K562 (cell line): ENCODE measurements at regions not wholly inside any gene's neighbourhood (a gene's known extent, or its start where the extent isn't known, plus 50 kb on each side); places are given as distances from the start of the nearest gene placed in this dataset.
"Not testable (repeated sequence)": the region's sequence is repeated elsewhere in the genome, so short reads cannot be mapped to it uniquely, and the experiment has no call there.

Experiments used
- ATAC-seq: fragments of 200-7000 bp; cut with Tn5 transposase; 3 replicates; pipeline ENCODE4 v1.9.1; 2020; ENCODE audit warnings: moderate library complexity
- BruUV-seq: library from RNA; stranded (reverse); fragments of 400-500 nt; replicated peaks from 2 replicates; lab custom pipeline; 2021; lab: Mats Ljungman, UMichigan
- CTCF ChIA-PET: fragments of 300-600 bp; formaldehyde crosslinking; extraction: SDS; loops from one replicate; lab custom pipeline; 2021; ENCODE audit warnings: low intra/inter-chr PET ratio; lab: Yijun Ruan, JAX
- POLR2A ChIA-PET: fragments of 300-600, 350-650 bp; sonication (Branson Sonifier 250); formaldehyde crosslinking; extraction: SDS; loops from one replicate; lab custom pipeline; 2021; ENCODE audit warnings: antibody characterized with exemption, inconsistent platforms; lab: Yijun Ruan, JAX
- DNase-seq, 4 experiments: peaks; one replicate each; pipeline versions ENCODE4 v3.0.0 to v3.0.0-alpha.2; 2011 to 2018; ENCODE audit warnings: low spot score in 3 of 4, mixed read lengths in 3 of 4; ENCODE audit errors: extremely low read depth in 1 of 4
- FAIRE-seq: peaks from 2 replicates; lab custom pipeline; 2011; peaks lifted over from hg19 to GRCh38; lab: Jason Lieb, UNC
- H2AFZ ChIP-seq: 2 replicates; pipeline ENCODE4 v1.6.0; 2011; ENCODE audit warnings: low read depth, low read length, control low read depth, inconsistent platforms
- H3K27ac ChIP-seq: fragments of 200-600 bp; 3 replicates; pipeline ENCODE4 v1.8.0; 2011; ENCODE audit warnings: low read depth, mild to moderate bottlenecking, control low read depth, inconsistent platforms, low read length, moderate library complexity, mixed read lengths; ENCODE audit errors: extremely low read depth
- H3K27me3 ChIP-seq, 2 experiments: fragments of 300-600 bp in 1 of 2; 2 replicates in 1 of 2; 3 replicates in 1 of 2; pipeline versions ENCODE4 v1.6.0 to v1.8.0; 2011; ENCODE audit warnings: inconsistent platforms in 2 of 2, low read length in 2 of 2, mild to moderate bottlenecking in 1 of 2, mixed read lengths in 1 of 2, moderate library complexity in 1 of 2; ENCODE audit not compliant: control insufficient read depth in 2 of 2, insufficient read depth in 2 of 2
- H3K36me3 ChIP-seq: fragments of 300-600 bp; 3 replicates; pipeline ENCODE4 v1.8.0; 2011; ENCODE audit warnings: mild to moderate bottlenecking, low read length, inconsistent platforms; ENCODE audit not compliant: control insufficient read depth, insufficient read depth
- H3K4me1 ChIP-seq, 2 experiments: fragments of 200-600 bp in 1 of 2; replicated peaks in 1 of 2; 2 replicates in 1 of 2; 3 replicates in 1 of 2; pipeline versions ENCODE4 v1.5.1 to v1.8.0; 2011; ENCODE audit warnings: inconsistent platforms in 2 of 2, low read length in 2 of 2, mild to moderate bottlenecking in 1 of 2, mixed read lengths in 1 of 2, moderate library complexity in 1 of 2; ENCODE audit not compliant: control insufficient read depth in 2 of 2, insufficient read depth in 2 of 2
- H3K4me2 ChIP-seq: 2 replicates; pipeline ENCODE4 v1.6.1; 2011; ENCODE audit warnings: low read length, control low read depth, inconsistent platforms, mixed read lengths; ENCODE audit not compliant: insufficient read depth
- H3K4me3 ChIP-seq: fragments of 200-600 bp; sonication (generic), shearing (Covaris generic); 2 replicates; pipeline ENCODE4 v1.5.1; 2016; ENCODE audit warnings: control low read depth, inconsistent platforms
- H3K79me2 ChIP-seq: fragments of 200-600 bp; 3 replicates; pipeline ENCODE4 v1.8.0; 2011; ENCODE audit warnings: low read length, inconsistent platforms; ENCODE audit not compliant: control insufficient read depth, insufficient read depth
- H3K9ac ChIP-seq, 2 experiments: 2 replicates each; pipeline versions ENCODE4 v1.6.0 to v1.6.1; 2011; ENCODE audit warnings: low read depth in 2 of 2, low read length in 2 of 2, control low read depth in 1 of 2, inconsistent platforms in 1 of 2, mild to moderate bottlenecking in 1 of 2, mixed read lengths in 1 of 2; ENCODE audit not compliant: insufficient read depth in 1 of 2
- H3K9me1 ChIP-seq: one replicate; pipeline ENCODE4 v1.6.0; 2011; ENCODE audit warnings: inconsistent platforms, mild to moderate bottlenecking, low read length, moderate library complexity; ENCODE audit not compliant: control insufficient read depth, insufficient read depth
- H3K9me3 ChIP-seq: replicated peaks from 2 replicates; pipeline ENCODE4 v1.5.1; 2011; ENCODE audit warnings: low read depth, low read length, inconsistent platforms; ENCODE audit not compliant: control insufficient read depth, insufficient read depth
- H4K20me1 ChIP-seq: replicated peaks from 2 replicates; pipeline ENCODE4 v1.6.1; 2011; ENCODE audit warnings: low read length, inconsistent platforms, mixed read lengths; ENCODE audit not compliant: control insufficient read depth, insufficient read depth
- WGBS: fragments of 100-300 bp; shearing (Covaris generic); methylation state at CpG from one replicate; pipeline ENCODE4 v1.1.6; 2016; ENCODE audit warnings: low coverage, mixed read lengths; ENCODE audit not compliant: insufficient coverage; ENCODE audit errors: missing lambda C conversion rate; 5-methylcytosine and 5-hydroxymethylcytosine counted together
- in situ Hi-C: fragments of 300-500 bp; cut with MboI; formaldehyde crosslinking; loops from 4 replicates; pipeline ENCODE4 v1.15.0; 2018; ENCODE audit warnings: inconsistent platforms, mixed read lengths
- intact Hi-C: fragments of 100-400 bp; cut with micrococcal nuclease; formaldehyde crosslinking; loops from 2 replicates; pipeline ENCODE4 v1.14.2; 2022

GRCh38 chr13:18673794-18674193, 507.8 kb downstream of the TUBA3C start:
- H3K27me3 ChIP-seq, H3K27ac ChIP-seq, ATAC-seq, H4K20me1 ChIP-seq, H3K9ac ChIP-seq, DNase-seq, in situ Hi-C loops, H3K79me2 ChIP-seq, H2AFZ ChIP-seq, H3K4me3 ChIP-seq, CTCF ChIA-PET, H3K9me3 ChIP-seq, H3K9me1 ChIP-seq, H3K36me3 ChIP-seq, BruUV-seq, intact Hi-C loops, H3K4me1 ChIP-seq, FAIRE-seq, POLR2A ChIA-PET, H3K4me2 ChIP-seq: not testable (repeated sequence)
- no CpG with 5 or more reads among the region's 33 CpGs for WGBS

- BruUV-seq, H3K27ac ChIP-seq, FAIRE-seq, H3K9me1 ChIP-seq, H3K9me3 ChIP-seq, H3K36me3 ChIP-seq, intact Hi-C loops, H3K4me1 ChIP-seq, CTCF ChIA-PET, H3K4me2 ChIP-seq, ATAC-seq, H2AFZ ChIP-seq, H4K20me1 ChIP-seq, H3K79me2 ChIP-seq, POLR2A ChIA-PET, DNase-seq, H3K9ac ChIP-seq, H3K27me3 ChIP-seq, H3K4me3 ChIP-seq, in situ Hi-C loops: not testable (repeated sequence)
- 0% methylated on average over 4 of the region's 16 CpGs for WGBS
Observed at GRCh38 chr13:18666585-18666984, 515.0 kb downstream of the TUBA3C start.

- FAIRE-seq, CTCF ChIA-PET, BruUV-seq, in situ Hi-C loops, H3K4me1 ChIP-seq, H3K27me3 ChIP-seq, H3K36me3 ChIP-seq, intact Hi-C loops, H3K4me3 ChIP-seq, H3K4me2 ChIP-seq, H3K9me1 ChIP-seq, DNase-seq, H3K9ac ChIP-seq, H3K27ac ChIP-seq, H3K79me2 ChIP-seq, ATAC-seq, POLR2A ChIA-PET, H2AFZ ChIP-seq, H4K20me1 ChIP-seq, H3K9me3 ChIP-seq: not testable (repeated sequence)
- WGBS, result 0% methylated on average over 1 of the region's 16 CpGs
Observed at GRCh38 chr13:18665716-18666115, 515.9 kb downstream of the TUBA3C start.

GRCh38 chr13:18665124-18665523, 516.5 kb downstream of the TUBA3C start:
- BruUV-seq, in situ Hi-C loops, POLR2A ChIA-PET, FAIRE-seq, H3K9me1 ChIP-seq, H3K79me2 ChIP-seq, H3K4me1 ChIP-seq, H4K20me1 ChIP-seq, intact Hi-C loops, DNase-seq, ATAC-seq, H3K9ac ChIP-seq, H3K27me3 ChIP-seq, H3K27ac ChIP-seq, H3K9me3 ChIP-seq, H2AFZ ChIP-seq, H3K4me2 ChIP-seq, H3K36me3 ChIP-seq, CTCF ChIA-PET, H3K4me3 ChIP-seq: not testable (repeated sequence)
- 15% methylated on average over 10 of the region's 46 CpGs for WGBS
